ENCODE measurements at regions not wholly inside any gene's neighbourhood (a gene's known extent, or its start where the extent isn't known, plus 50 kb on each side); places are given as distances from the start of the nearest gene placed in this dataset.

- TF ChIP-seq CTCF (conservative IDR thresholded peaks at IDR 0.05; ENCODE audit: low read depth in 2 of 2) (no peak), POLR2AphosphoS5 (IDR thresholded peaks at IDR 0.05; ENCODE audit: low read depth) (no peak), EZH2phosphoT487 (IDR thresholded peaks at IDR 0.05; ENCODE audit: unreplicated experiment) (no peak), REST (IDR thresholded peaks at IDR 0.05; ENCODE audit: unreplicated experiment) (no peak), EZH2 (IDR thresholded peaks at IDR 0.05; ENCODE audit: low read depth, unreplicated experiment) (no peak), CREB1 (CRISPR knock-in tag; IDR thresholded peaks at IDR 0.05; ENCODE audit: low read depth) (no peak), NANOG (IDR thresholded peaks at IDR 0.05; ENCODE audit: borderline replicate concordance) (no peak), ETS1 (IDR thresholded peaks at IDR 0.05) (no peak), JUNB (IDR thresholded peaks at IDR 0.05; ENCODE audit: unreplicated experiment) (no peak), STAT1 (IDR thresholded peaks at IDR 0.05; ENCODE audit: unreplicated experiment) (no peak), ZNF114 (CRISPR knock-in tag; IDR thresholded peaks at IDR 0.05) (no peak)
Measured at GRCh38 chr1:184906761-184907160, 67.5 kb downstream of the NIBAN1 start.
